HuH-7 (cell line): ENCODE measurements at regions not wholly inside any gene's neighbourhood (a gene's known extent, or its start where the extent isn't known, plus 50 kb on each side); places are given as distances from the start of the nearest gene placed in this dataset.

Source experiments
- DNase-seq: peaks from one replicate; pipeline ENCODE4 v3.0.0; 2011; ENCODE audit warnings: low spot score

DNA sequence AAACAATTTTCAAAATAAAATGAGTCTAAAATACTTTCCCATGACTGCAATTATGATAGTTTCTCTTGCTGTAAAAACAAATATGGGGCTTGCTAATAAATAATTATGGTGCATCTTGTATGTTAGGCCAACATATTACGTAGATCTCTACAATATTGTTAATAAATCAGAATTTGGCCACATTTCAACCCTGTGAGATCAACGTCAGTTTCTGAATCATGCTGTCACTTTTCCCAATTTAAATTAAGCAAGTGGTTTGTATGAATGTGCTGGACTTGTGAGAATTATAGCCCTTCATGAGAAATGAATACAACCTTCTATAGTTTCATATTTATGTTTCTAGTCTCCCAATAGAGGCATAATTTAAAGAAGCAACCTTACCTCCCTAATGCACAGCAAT lies 808.9 kb downstream of the SUCLG1 start:
- DNase-seq: no peak

DNA sequence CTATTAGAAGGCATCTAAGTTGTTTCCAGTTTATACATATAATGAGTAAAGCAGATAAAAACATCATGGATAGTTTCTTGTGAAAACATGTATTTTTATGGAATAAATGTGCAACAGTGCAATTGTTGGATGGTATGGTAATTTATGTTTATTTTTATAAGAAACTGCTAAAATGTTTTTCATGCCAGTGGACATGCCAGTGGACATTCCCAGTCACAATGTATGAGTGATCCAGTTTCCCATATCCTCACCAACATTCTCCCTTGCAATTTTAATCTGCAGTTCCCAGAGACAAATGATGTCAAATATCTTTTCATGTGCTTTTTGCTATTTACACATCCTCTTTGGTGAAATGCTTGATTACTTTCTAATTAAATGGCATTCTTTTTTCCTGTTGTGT lies 818.6 kb downstream of the SUCLG1 start:
- DNase-seq: no peak

DNA sequence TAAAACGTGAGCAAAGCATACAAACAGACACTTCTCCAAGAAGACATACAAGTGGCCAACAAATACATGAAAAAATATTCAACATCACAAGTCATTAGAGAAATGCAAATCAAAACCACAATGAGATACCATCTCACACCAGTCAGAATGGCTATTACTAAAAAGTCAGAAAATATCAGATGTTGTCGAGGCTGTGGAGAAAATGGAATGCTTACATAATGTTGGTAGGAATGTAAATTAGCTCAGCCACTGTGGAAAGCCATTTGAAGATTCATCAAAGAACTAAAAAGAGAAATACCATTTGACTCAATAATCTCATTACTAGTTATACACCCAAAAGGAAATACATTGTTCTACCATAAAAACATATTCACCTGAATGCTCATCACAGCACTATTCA lies 825.7 kb downstream of the SUCLG1 start:
- no peak for DNase-seq

DNA sequence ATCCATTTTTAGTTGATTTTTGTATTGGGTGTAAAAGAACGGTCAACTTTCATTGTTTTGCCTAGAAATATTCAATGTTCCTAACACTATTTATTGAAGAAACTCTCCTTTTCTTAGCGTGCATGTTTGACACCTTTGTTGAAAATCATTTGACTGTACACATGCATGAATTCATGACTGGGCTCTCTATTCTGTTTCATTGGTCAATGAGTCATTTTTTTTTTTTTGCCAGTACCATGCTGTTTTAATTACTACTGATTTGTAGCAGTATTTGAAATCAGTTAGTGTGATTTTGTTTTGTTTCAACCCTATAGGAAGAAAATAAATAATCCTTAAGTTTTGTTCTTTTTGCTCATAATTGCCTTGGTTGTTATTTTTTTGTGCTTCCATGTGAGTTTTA lies 828.7 kb downstream of the SUCLG1 start:
- DNase-seq: no peak

DNA sequence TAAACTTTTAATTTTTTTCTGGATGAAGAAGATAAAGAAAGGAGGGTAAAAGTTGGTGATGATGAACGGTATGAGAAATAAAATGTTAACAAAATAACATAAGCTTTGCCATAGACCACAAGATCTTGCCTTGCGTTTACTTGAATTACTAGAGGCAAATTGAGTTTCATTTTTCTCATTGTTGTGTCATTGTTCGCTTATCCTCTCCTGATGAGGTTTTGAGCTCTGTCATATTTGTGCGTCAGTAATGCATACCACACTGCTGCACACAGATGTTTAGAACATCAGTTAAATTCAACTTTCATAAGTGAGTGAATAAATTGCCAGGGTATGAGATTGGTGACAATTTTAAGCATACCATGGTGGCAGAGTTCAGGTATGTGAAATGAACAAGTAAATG lies 843.6 kb downstream of the SUCLG1 start:
- DNase-seq: no peak

DNA sequence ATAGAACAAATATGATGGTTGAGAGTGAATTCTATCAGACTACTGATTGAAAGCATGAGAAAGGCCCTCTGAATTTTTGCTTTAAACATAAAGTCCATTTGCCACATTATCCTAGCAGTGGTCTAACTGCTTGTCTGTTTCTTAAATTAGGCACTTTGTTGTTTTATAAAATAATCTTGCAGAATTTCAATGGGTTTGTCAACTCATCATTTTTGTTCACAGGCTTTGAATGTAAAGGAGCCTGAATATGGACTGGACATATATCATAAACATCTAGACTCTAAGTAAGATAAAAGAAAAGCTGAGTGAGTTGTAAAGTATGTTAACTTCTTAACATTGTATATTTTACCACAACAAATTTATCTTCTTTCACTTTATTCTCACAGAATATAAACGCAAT lies 845.9 kb downstream of the SUCLG1 start:
- DNase-seq: no peak

DNA sequence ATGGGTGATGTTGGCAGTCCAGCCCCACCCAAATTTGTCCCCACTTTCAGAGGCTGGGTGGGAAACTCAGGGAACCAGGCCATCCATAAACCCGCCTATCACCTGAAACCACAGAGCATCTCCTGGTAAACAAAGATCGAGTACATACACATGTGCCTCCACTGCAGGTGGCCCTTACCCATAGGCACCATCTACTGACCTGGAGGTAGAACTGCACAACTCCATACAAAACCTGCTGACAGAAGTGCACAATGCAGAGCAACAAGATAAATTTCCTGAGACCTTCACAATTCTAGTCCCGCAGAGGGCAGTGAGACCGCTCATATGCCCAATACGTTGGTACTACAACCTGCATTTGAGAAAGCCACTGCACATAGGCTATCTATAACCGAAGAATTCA lies 856.3 kb downstream of the SUCLG1 start:
- DNase-seq: peak; percentile 32

DNA sequence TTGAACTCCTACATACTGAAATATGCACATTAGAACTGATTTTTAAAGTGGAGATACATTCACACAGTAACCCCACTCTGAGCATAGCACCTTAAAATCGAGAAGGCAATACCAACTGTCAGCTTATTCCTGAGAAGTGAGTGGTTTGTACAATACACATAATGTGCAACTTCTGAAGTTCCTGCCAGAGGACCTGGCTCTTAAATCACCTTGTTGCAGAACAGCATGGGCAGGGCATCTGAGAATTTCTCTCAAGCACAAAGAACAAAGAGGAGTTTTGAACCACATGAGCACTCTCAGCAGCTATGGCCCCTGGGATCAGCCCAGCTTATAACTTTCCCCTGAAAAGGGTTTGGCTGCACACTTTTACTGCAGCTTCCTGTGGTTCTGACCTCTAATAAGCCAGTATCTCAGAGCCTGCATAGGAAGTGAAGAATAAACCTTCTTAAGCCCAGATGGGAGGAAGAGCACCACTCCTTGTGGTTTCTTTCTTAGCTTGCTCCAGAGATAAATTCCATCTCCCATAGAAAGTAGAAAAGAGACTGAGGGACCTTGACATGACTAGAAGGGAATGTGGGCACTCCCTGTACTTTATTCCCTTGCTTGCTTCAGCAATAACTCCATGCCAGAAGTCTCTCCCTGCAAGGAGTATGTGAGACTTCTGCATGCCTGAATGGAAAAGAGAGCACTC lies 862.3 kb downstream of the SUCLG1 start:
- no peak for DNase-seq

DNA sequence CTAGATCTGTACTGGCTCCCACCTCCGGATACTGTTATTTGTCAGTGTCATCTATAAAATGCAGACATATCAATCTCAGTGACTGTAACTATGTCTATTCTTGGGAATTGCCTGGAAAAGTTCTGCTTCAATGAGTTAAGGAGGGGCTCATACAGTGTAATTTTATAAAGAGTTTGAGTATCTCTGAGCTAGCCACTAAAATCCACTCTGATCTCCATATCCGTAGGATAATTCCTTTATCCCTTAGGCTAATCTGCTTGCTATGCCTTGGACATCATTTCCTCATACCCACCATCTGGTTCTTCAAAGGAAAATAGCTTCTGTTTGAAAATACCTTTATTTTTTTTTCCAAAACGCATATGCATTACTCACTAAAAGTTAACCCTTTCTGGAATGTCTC lies 863.2 kb downstream of the SUCLG1 start:
- DNase-seq: no peak

DNA sequence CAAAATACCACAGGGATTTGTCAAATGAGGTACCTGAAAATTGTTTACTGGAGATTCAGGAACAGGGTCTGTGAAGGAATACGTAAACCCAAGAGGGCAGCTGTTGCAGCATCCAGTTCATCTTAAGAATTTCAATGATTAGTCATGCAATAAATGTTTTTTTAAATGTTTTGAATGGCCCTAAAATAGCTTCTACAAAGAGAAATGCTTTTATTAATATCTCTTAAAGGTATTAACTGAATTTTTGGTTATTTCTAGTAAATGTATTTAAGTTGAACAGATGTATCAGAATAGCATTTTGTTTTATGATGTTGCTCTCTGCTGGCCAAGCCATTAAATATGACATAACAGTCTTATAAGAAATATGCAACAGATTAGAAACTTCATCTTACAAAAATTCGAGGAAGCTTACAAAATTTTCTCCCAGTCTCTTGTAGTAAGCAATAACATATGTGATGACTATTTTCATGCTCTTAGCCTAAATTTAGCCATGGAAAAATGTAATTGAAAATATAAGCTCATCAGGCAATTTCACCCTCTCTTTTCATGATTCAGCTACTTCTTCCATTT lies 863.9 kb downstream of the SUCLG1 start:
- DNase-seq: no peak

DNA sequence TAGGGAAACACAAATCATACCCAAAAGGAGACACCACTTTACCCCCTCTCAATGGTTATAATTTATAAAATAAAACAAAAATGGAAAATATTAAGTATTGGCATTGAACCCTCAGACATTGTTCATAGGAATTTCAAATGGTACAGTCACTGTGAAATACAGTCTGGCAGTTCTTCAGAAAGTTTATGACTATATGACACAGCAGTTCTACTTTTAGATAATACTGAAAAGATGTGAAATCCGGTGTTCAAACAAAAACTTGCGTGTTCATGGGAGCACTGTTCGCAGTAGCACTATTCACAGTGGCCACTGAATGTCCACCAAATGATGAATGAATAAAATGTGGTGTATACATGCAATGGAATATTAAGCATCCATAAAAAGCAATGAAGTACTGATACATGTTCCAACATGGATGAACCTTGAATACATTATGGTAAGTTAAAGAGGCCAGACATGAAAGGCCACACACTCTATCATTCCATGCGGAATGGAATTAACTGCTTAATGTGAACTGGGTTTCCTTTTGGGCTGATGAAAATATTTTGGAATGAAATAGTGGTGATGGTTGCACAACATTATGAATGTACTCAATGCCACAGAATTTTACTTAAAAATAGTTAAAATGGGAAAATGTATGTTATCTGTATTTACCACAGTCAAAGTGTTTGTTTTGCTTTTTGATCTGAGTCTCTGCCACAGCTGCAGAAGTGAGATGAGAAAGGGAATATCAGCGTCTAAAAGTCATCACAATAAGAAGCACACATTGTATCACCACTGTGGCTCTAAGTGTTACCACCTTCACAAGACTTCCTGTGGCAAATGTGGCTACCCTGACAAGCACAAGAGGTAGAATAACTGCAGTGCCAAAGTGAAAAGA lies 864.6 kb downstream of the SUCLG1 start:
- no peak for DNase-seq

DNA sequence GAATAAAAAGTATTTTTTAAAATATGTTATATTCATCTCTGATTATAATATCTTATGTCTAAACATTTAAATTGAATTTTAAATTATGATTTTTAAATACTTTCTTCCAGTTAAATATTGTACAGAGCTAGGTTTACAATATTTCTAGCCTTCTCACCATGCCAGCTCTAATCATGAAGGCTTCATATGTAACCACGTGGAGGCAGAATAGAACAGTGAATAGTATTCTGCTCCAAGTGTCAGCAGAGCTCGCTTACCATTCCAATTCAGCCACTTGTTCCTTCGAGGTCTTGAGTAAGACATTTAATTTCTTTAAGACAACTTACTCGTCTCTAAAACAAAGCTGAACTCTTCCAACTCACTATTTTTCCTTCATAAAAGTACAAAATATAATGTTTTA lies 871.8 kb downstream of the SUCLG1 start:
- no peak for DNase-seq

DNA sequence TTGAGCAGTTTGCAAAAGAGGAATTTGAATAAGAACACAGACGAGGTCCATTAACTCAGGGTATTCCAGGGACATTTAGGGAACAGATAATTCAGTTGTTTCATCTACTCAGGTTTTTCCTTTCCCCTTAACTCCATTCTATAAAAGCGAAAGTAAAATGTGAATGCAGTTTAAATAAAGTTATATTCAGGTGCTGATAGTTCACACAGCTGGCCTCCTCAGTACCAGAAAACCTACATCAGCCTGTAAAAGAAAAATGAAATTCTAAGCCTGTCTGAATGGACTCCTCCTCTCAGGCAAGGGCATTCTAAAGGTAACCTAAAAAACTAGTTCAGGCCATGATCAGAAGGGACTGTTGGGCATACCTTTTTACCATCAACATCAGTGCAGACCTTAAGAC lies 873.8 kb downstream of the SUCLG1 start:
- DNase-seq: no peak

DNA sequence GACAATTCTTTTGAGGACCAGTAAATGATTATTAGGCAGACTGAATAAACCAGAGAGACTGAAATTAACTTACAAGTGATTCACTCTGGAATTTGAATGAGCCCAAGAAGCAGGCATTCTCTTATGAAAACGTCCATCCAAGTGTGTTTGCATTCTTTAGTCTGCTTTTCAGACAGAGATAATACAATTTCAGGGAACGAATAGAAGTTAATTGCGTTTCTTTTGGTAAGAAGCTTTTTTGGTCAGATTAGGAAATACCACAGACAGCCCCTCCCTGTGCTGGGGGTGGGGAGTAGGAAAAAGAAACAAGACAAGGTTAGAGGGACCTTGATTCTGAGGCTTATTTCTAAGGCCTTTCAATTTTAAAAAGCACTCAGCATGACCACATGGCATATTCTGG lies 874.4 kb downstream of the SUCLG1 start:
- DNase-seq: no peak

DNA sequence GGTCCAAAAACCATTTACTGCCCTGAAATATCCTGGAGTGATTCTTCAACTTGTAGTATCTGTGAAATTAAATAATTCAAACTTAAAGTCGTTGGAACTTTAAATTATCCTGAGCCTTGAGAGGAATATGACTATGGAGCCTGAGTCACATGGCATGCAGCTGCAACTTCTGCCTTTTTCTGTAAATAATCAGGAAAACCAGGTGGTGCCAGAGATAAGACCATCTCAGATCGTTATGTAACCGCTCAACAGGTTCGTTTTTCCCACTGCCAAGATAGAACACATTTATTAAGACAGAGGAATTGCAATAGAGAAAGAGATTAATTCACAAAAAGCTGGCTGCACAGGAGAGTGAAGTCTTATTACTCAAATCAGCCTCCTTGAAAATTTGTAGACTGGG lies 876.5 kb downstream of the SUCLG1 start:
- no peak for DNase-seq

DNA sequence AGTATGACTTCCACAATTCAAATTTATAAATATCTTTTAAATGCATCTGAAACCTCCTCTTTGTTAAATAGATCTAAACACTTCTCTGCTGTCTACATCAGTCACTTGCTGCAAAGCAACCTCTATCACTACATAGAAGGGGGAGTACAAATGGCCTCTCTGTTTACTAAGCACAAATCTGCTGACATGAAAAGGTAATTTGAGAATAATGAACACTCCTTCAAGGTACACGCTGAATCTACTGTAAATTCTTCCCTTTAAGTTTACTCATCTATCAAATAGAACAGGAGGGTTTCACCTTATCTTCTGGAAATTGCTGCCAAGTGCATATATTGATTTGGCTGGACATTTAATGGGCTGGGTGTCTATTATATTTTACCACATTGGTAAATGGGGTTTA lies 879.6 kb downstream of the SUCLG1 start:
- no peak for DNase-seq

DNA sequence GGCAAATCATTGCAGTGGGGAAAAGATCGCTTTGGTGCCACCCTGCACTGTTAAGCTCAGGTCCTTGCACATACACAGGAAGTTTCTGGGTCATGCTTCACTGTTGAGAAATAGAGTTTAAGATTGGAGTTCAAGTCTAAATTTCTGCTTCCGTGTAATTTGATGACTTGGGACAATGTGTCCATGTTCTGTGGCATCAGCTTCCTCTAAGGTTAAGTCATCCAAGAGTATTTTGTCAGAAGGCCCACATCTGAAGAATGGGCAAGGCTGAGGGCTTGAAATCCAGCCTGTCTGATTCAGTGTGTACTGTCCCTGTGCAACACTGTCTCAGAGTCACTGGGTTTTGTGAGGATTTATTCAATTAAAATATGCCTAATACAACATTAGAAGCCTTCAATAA lies 880.7 kb downstream of the SUCLG1 start:
- no peak for DNase-seq

DNA sequence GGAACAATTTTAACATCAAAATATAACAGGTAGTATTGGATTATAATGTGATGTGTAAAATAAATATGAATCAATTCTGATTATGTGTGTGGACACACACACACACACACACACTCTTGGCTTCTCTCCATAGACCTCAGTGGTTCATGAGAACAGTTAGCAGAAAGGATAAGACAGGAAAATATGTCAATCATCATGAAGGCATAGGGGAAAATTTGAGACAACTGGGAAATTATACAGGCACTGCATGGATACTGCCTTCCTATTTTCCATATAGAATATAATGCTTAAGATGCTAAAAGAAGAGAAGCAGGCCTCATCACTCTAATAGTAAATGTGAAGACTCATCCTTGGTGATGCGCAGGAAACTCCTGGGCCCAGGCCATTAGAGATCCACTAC lies 884.5 kb downstream of the SUCLG1 start:
- no peak for DNase-seq

DNA sequence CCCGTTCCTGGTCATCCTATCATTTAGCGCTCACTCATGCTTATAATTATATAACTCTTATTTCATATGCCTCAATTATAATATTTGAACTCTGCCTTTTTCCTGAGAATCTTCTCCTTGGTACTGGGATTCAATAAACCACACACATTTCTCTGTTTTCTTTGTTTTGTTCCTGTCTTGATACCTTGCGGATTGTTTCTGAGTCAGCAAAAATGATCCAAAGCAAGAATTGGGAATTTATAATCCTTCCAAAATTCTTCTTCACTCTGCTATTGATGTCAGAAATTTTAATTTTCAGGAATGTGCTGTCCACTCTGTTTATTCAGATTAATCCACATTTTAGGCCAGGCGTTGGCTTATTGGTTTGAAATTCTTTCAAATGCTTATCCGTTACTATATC lies 886.0 kb downstream of the SUCLG1 start:
- no peak for DNase-seq

DNA sequence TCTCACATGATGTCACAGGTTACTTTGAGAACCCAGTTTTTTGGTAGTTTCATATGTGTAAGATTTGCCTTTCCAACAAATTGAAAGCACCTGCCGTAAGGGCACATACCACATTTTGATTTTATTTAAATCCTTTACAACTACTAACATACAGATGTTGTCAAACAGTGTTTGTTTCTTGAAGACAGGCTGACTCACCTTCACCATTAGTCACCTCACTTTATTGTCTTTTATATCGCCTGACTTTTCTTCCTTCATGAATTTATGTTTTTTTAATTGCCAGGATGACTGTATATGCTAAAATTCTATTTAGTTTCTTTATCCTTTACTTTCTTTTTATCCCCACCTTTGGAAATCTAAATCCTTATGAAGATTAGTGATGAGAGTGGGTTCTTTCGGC lies 886.7 kb downstream of the SUCLG1 start:
- DNase-seq: no peak

DNA sequence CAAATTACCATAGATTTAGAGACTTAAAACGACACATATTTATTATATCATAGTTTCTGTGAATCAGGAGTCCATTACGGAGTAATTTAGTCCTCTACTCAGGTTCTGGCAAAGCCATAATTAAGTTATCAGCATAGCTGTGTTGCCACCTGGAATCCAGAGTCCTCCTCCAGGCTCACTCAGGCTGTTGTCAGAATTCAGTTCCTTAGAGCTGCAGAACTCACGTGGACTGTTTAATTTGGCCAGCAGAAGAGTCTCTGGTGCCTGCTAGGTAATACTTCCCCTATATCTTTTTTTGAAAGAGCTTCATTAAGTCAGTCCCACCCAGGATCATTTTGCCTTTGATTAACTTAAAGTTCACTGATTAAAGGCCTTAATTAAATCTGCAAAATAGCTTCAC lies 891.5 kb downstream of the SUCLG1 start:
- no peak for DNase-seq

DNA sequence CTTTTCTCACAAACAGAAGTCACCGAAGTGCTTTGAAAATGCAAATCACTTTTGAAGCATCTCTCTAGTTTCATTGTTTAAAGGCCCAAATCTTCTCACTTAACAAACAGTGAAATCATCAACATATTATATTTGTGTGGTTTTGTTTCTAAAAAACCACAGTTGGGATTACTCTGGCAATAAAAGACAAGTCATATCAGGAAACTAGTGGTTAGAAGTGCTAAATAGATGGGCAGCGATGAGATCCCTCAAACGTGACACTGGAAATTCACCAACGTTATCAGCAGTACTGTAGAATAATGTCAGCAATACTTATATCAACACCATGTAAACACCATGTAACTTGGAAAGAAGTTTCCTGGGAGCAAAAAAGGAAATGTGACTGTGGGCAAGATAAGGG lies 893.5 kb downstream of the SUCLG1 start:
- no peak for DNase-seq

DNA sequence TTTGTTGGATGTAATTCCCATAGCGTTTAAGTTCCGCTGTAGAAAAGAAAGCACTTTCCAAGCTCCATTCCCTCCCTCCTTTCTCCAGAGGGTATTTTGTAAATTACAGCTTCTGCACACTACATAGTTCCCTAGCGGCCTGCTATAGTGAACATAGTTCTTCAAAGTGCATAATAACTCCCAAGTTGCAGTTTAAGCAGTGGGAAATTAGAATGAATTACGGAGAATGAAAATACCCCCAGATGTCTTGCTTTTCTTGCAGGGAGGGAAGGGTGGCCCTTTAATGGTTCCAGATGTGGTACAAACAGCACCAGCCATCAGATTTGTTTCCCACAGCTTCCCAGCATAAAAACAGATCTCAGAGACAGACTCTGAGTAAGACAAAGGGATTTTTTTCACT lies 893.9 kb downstream of the SUCLG1 start:
- no peak for DNase-seq

DNA sequence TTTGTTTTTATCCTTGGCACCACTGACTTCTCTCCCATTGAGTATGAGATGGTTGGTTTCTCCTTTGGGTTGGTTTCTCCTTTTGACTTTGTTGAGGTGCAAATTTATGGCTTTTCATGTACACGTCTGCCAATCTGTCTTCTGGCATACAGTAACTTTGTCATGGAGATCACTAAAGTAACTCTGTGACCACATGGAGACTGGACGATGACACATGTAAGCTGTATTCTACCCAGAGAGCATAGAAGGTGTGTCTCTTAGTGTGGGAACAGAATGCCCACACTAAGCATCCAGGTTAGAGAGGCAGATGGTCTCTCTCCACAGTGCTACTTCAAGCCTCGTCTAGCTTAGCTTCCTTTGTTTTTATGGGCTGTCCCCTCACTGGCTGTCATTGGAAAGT lies 897.5 kb downstream of the SUCLG1 start:
- DNase-seq: no peak
